ENCODE measurements at regions not wholly inside any gene's neighbourhood (a gene's known extent, or its start where the extent isn't known, plus 50 kb on each side); places are given as distances from the start of the nearest gene placed in this dataset.

DNA sequence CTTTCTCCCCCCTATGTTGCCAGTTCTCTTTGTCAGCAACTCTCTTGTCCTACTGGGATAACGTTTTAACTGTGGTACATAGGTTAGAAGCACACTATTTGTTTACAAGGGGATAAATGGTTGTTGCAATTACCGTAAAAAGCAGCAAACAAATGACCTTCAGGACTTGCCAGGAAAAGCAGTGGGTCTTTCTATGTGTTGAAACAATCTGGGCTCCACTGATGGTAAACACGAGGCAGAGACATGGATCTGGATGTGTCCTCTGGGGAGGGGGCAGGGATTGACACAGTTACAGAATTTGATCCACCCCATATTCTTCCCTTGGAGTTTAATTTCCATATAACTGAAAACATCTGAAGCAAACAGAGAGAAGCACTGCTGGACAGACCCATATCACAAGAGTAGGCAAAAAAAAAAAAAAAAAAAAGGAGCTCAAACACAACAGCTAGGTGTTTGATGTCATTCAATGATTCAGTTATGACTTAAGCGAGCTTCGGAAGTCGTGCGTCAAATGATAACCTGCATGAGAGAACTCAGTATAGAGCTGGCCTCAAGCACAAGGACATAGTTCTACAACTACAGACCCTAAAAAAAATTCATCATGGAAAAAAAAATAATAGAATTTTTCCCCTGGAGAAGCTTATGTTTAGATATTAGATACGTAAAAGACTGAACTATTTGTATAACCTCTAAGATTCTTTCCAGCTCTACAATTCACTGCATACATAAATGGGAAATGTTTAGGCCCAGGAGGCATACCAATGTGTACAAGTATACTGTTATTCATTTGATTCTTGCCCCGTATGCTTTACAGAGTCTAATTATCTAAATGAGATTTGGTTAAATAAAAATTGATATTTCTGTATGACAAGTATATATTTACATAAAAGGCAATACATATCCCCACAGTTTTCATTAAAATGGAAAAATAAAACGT, 127.7 kb downstream of the ALDH8A1 start:
- Histone ChIP-seq H3K4me2 (ENCODE audit: insufficient read depth, low read length, poor library complexity, severe bottlenecking) (no peak overlapping the region), H3K27ac (replicated peaks; ENCODE audit: low read length) (no peak overlapping the region), H3K4me1 (ENCODE audit: control insufficient read depth in 2 of 2, insufficient read depth in 1 of 2, low read depth in 1 of 2, low read length in 2 of 2) (peaks cover 0 to 3% of the 10 kb centered on the region in 2 donors), H3K4ac (ENCODE audit: low read length) (no peak overlapping the region), H3K27me3 (ENCODE audit: control insufficient read depth in 3 of 3, insufficient read depth in 3 of 3, low read depth in 1 of 3, low read length in 3 of 3) (peaks cover 0 to 5% (median 0%) of the 10 kb centered on the region in 3 experiments), H2AK5ac (ENCODE audit: low read depth, low read length) (no peak overlapping the region), H3K36me3 (replicated peaks in 1 of 2; ENCODE audit: control insufficient read depth in 2 of 2, insufficient read depth in 2 of 2, low read length in 2 of 2) (no peaks in the 10 kb centered on the region), H3K23ac (ENCODE audit: low read depth, low read length, poor library complexity) (no peak overlapping the region), H3K14ac (ENCODE audit: low read length) (no peak overlapping the region), H4K8ac (ENCODE audit: low read depth, low read length) (no peak overlapping the region), H3K18ac (ENCODE audit: low read length) (no peak overlapping the region), H2BK120ac (ENCODE audit: low read depth, low read length) (no peak overlapping the region), H2BK12ac (ENCODE audit: low read length) (no peak overlapping the region), H2BK15ac (ENCODE audit: low read length) (no peak overlapping the region), H3K4me3 (ENCODE audit: low read length in 2 of 2) (no peak overlapping the region), H4K91ac (ENCODE audit: low read depth, low read length, poor library complexity) (no peak overlapping the region), H2BK5ac (ENCODE audit: low read length) (no peak overlapping the region), H3K79me1 (ENCODE audit: low read depth, low read length) (no peaks in the 10 kb centered on the region), H2AFZ (ENCODE audit: low read length) (no peak overlapping the region), H3K9me3 (replicated peaks in 1 of 2; ENCODE audit: control insufficient read depth in 2 of 2, insufficient read depth in 1 of 2, low read depth in 1 of 2, low read length in 2 of 2) (no peaks in the 10 kb centered on the region), H3K9ac (ENCODE audit: low read depth, low read length, poor library complexity) (no peak overlapping the region)
- WGBS, 2 donors (ENCODE audit: extremely low coverage in 2 of 2, insufficient read length in 2 of 2, insufficient replicate concordance in 1 of 2): no CpG with 5 or more reads among the region's 10 CpGs
- DNase-seq (ENCODE audit: low spot score): no peak

DNA sequence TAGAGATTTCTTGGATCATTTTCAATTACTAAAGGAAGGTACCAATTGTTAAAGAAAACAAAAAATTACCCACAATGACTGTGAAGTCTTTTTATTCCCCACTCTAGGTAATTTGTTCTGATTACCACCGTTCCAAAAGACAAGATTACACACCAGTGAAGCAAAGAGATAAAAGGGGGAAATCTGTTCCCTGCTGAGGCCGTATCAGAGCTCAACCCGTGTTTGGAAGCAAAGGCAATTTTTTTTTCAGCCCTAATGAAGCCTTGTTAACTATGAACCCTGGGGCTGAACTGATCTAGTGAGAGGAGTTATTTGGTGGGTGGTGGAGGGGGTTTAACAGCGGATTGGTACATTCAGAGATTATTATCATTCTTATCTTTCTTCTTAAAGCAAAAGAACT, 128.5 kb downstream of the ALDH8A1 start:
- Histone ChIP-seq H3K18ac (ENCODE audit: low read length) (no peak overlapping the region), H4K8ac (ENCODE audit: low read depth, low read length) (no peak overlapping the region), H2BK15ac (ENCODE audit: low read length) (no peak overlapping the region), H3K79me1 (ENCODE audit: low read depth, low read length) (no peaks in the 10 kb centered on the region), H3K4me1 (ENCODE audit: control insufficient read depth in 2 of 2, insufficient read depth in 1 of 2, low read depth in 1 of 2, low read length in 2 of 2) (peaks cover 0 to 3% of the 10 kb centered on the region in 2 donors), H3K27ac (replicated peaks; ENCODE audit: low read length) (no peak overlapping the region), H3K23ac (ENCODE audit: low read depth, low read length, poor library complexity) (no peak overlapping the region), H2AFZ (ENCODE audit: low read length) (no peak overlapping the region), H3K4me2 (ENCODE audit: insufficient read depth, low read length, poor library complexity, severe bottlenecking) (no peak overlapping the region), H3K4me3 (ENCODE audit: low read length in 2 of 2) (no peak overlapping the region), H2BK12ac (ENCODE audit: low read length) (no peak overlapping the region), H3K9ac (ENCODE audit: low read depth, low read length, poor library complexity) (no peak overlapping the region), H3K9me3 (replicated peaks in 1 of 2; ENCODE audit: control insufficient read depth in 2 of 2, insufficient read depth in 1 of 2, low read depth in 1 of 2, low read length in 2 of 2) (no peaks in the 10 kb centered on the region), H4K91ac (ENCODE audit: low read depth, low read length, poor library complexity) (no peak overlapping the region), H3K36me3 (replicated peaks in 1 of 2; ENCODE audit: control insufficient read depth in 2 of 2, insufficient read depth in 2 of 2, low read length in 2 of 2) (no peaks in the 10 kb centered on the region), H3K14ac (ENCODE audit: low read length) (no peak overlapping the region), H2BK5ac (ENCODE audit: low read length) (no peak overlapping the region), H3K27me3 (ENCODE audit: control insufficient read depth in 3 of 3, insufficient read depth in 3 of 3, low read depth in 1 of 3, low read length in 3 of 3) (peaks cover 0 to 5% (median 0%) of the 10 kb centered on the region in 3 experiments), H2AK5ac (ENCODE audit: low read depth, low read length) (no peak overlapping the region), H2BK120ac (ENCODE audit: low read depth, low read length) (no peak overlapping the region), H3K4ac (ENCODE audit: low read length) (no peak overlapping the region)
- no peak for DNase-seq (ENCODE audit: low spot score)
- no CpG with 5 or more reads among the region's 4 CpGs for WGBS, 2 donors (ENCODE audit: extremely low coverage in 2 of 2, insufficient read length in 2 of 2, insufficient replicate concordance in 1 of 2)

DNA sequence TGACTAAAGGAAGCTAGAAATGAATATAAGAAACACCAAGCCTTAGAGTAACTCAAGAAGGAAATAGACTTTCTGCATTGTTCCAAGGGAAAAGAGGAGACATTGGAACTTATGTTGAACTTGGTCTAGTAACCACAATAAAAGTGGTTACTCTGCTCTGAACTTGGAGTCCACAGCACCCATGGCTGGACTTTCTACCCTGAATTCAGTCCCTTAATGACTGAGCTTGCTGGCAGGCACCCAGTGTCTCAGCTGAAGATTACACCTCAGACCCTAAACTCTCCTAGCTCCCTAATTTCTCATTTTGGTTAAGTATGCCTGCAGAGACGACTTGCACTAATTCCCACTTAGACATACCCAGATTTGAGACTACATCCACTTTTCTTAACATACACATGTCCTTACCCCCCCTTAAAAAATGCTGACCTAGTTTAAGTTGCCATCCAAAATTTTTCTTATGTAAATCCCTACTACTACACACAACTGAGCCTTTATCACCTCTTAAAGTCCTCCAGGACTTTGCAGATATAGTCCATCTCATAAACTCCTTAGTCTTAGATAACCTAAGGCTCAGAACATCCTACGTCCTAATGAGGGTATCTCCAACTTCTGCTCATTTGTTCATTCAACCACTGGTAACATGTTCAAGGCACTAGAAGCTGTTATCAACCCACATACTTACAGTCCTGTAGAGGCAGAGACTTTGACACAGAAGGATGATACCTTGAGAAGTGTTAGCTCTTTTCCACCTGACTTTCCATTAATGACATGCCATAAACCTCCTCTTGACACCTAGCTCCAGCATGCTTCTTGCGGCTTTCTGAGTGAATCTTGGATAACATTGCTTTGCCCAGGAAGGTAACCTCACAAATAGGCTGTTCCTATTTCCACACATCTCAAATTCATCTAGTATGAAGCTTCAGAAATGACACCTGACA, 129.8 kb downstream of the ALDH8A1 start:
- Histone ChIP-seq H3K4me3 (ENCODE audit: low read length in 2 of 2) (no peak overlapping the region), H3K9me3 (replicated peaks in 1 of 2; ENCODE audit: control insufficient read depth in 2 of 2, insufficient read depth in 1 of 2, low read depth in 1 of 2, low read length in 2 of 2) (no peaks in the 10 kb centered on the region), H4K91ac (ENCODE audit: low read depth, low read length, poor library complexity) (no peak overlapping the region), H4K8ac (ENCODE audit: low read depth, low read length) (no peak overlapping the region), H2BK15ac (ENCODE audit: low read length) (no peak overlapping the region), H2AFZ (ENCODE audit: low read length) (no peak overlapping the region), H3K4me2 (ENCODE audit: insufficient read depth, low read length, poor library complexity, severe bottlenecking) (no peak overlapping the region), H2AK5ac (ENCODE audit: low read depth, low read length) (no peak overlapping the region), H3K9ac (ENCODE audit: low read depth, low read length, poor library complexity) (no peak overlapping the region), H3K27me3 (ENCODE audit: control insufficient read depth in 3 of 3, insufficient read depth in 3 of 3, low read depth in 1 of 3, low read length in 3 of 3) (peaks cover 0 to 5% (median 0%) of the 10 kb centered on the region in 3 experiments), H3K27ac (replicated peaks; ENCODE audit: low read length) (no peak overlapping the region), H2BK120ac (ENCODE audit: low read depth, low read length) (no peak overlapping the region), H3K79me1 (ENCODE audit: low read depth, low read length) (no peaks in the 10 kb centered on the region), H3K36me3 (replicated peaks in 1 of 2; ENCODE audit: control insufficient read depth in 2 of 2, insufficient read depth in 2 of 2, low read length in 2 of 2) (no peaks in the 10 kb centered on the region), H3K23ac (ENCODE audit: low read depth, low read length, poor library complexity) (no peak overlapping the region), H3K4me1 (ENCODE audit: control insufficient read depth in 2 of 2, insufficient read depth in 1 of 2, low read depth in 1 of 2, low read length in 2 of 2) (peaks cover 0 to 3% of the 10 kb centered on the region in 2 donors), H3K18ac (ENCODE audit: low read length) (no peak overlapping the region), H2BK12ac (ENCODE audit: low read length) (no peak overlapping the region), H3K4ac (ENCODE audit: low read length) (no peak overlapping the region), H3K14ac (ENCODE audit: low read length) (no peak overlapping the region), H2BK5ac (ENCODE audit: low read length) (no peak overlapping the region)
- no peak for DNase-seq (ENCODE audit: low spot score)
- WGBS, 2 donors (ENCODE audit: extremely low coverage in 2 of 2, insufficient read length in 2 of 2, insufficient replicate concordance in 1 of 2): no CpG with 5 or more reads among the region's 3 CpGs

- Histone ChIP-seq H2AFZ (ENCODE audit: low read length) (no peak overlapping the region), H3K27me3 (ENCODE audit: control insufficient read depth in 3 of 3, insufficient read depth in 3 of 3, low read depth in 1 of 3, low read length in 3 of 3) (peaks cover 0 to 5% (median 0%) of the 10 kb centered on the region in 3 experiments), H3K4ac (ENCODE audit: low read length) (no peak overlapping the region), H3K14ac (ENCODE audit: low read length) (no peak overlapping the region), H2BK5ac (ENCODE audit: low read length) (no peak overlapping the region), H3K9ac (ENCODE audit: low read depth, low read length, poor library complexity) (no peak overlapping the region), H2BK120ac (ENCODE audit: low read depth, low read length) (no peak overlapping the region), H2AK5ac (ENCODE audit: low read depth, low read length) (no peak overlapping the region), H3K23ac (ENCODE audit: low read depth, low read length, poor library complexity) (no peak overlapping the region), H3K4me1 (ENCODE audit: control insufficient read depth in 2 of 2, insufficient read depth in 1 of 2, low read depth in 1 of 2, low read length in 2 of 2) (peaks cover 0 to 3% of the 10 kb centered on the region in 2 donors), H3K18ac (ENCODE audit: low read length) (no peak overlapping the region), H3K79me1 (ENCODE audit: low read depth, low read length) (no peaks in the 10 kb centered on the region), H2BK15ac (ENCODE audit: low read length) (no peak overlapping the region), H3K4me2 (ENCODE audit: insufficient read depth, low read length, poor library complexity, severe bottlenecking) (no peak overlapping the region), H3K36me3 (replicated peaks in 1 of 2; ENCODE audit: control insufficient read depth in 2 of 2, insufficient read depth in 2 of 2, low read length in 2 of 2) (no peaks in the 10 kb centered on the region), H4K8ac (ENCODE audit: low read depth, low read length) (no peak overlapping the region), H4K91ac (ENCODE audit: low read depth, low read length, poor library complexity) (no peak overlapping the region), H3K9me3 (replicated peaks in 1 of 2; ENCODE audit: control insufficient read depth in 2 of 2, insufficient read depth in 1 of 2, low read depth in 1 of 2, low read length in 2 of 2) (no peaks in the 10 kb centered on the region), H3K27ac (replicated peaks; ENCODE audit: low read length) (no peak overlapping the region), H3K4me3 (ENCODE audit: low read length in 2 of 2) (no peak overlapping the region), H2BK12ac (ENCODE audit: low read length) (no peak overlapping the region)
- WGBS, 2 donors (ENCODE audit: extremely low coverage in 2 of 2, insufficient read length in 2 of 2, insufficient replicate concordance in 1 of 2): no CpG with 5 or more reads among the region's 2 CpGs
- no peak for DNase-seq (ENCODE audit: low spot score)
Measured at GRCh38 chr6:134819236-134819635, 130.7 kb downstream of the ALDH8A1 start.

All from neuronal stem cell (in vitro differentiated cells).